Suprapubic skin (tissue), 3 donors: ENCODE measurements at regions not wholly inside any gene's neighbourhood (a gene's known extent, or its start where the extent isn't known, plus 50 kb on each side); places are given as distances from the start of the nearest gene placed in this dataset.

Experiments used
- POLR2AphosphoS5 ChIP-seq, 3 donors: sonication (generic); formaldehyde crosslinking; IDR thresholded peaks; one replicate each; pipeline ENCODE4 v1.6.1; 2017; ENCODE audit warnings: antibody characterized with exemption in 3 of 3
- TF ChIP-seq, protein P1 (sequence below), 2 donors: fragments of 200-600 bp in 1 of 2; fragments of 450-650 bp in 1 of 2; sonication (generic) in 1 of 2; IDR thresholded peaks; one replicate each; pipeline ENCODE4 v1.5.1; 2016 to 2019; ENCODE audit warnings: antibody characterized with exemption in 2 of 2, mild to moderate bottlenecking in 1 of 2, moderate library complexity in 1 of 2

DNA sequence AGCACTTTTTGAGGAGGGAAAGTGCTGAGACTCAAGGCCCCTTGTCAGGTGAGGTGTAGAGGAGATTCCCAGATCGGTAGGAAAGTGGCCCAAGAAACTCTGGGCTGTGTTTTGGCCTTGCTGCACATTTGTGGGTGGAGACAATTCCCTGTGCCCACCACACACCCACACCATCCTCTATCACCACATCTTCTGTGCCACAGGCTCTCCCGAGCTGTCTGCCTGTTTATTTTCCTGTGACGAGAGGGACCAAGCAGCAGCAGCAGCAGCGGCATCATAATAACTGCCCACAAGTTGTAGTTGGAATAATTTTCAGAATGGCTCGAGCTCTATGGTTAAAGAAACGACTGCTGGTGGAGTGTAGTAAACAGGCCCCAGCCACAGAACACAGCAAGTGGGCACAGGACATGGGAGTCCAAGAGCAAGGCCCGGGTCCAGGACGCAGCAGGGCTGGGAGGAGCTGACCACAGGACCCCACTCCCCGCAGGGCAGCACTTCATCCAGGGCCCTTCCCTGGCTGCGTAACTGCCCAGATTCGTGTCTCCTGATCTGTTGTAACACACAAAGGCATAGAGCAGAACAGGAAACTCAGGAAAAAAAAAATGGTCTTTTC is 55.6 kb upstream of the BCL2L14 start:
- TF ChIP-seq, protein P1, sequence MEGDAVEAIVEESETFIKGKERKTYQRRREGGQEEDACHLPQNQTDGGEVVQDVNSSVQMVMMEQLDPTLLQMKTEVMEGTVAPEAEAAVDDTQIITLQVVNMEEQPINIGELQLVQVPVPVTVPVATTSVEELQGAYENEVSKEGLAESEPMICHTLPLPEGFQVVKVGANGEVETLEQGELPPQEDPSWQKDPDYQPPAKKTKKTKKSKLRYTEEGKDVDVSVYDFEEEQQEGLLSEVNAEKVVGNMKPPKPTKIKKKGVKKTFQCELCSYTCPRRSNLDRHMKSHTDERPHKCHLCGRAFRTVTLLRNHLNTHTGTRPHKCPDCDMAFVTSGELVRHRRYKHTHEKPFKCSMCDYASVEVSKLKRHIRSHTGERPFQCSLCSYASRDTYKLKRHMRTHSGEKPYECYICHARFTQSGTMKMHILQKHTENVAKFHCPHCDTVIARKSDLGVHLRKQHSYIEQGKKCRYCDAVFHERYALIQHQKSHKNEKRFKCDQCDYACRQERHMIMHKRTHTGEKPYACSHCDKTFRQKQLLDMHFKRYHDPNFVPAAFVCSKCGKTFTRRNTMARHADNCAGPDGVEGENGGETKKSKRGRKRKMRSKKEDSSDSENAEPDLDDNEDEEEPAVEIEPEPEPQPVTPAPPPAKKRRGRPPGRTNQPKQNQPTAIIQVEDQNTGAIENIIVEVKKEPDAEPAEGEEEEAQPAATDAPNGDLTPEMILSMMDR (IDR thresholded peaks at IDR 0.05), result no peak
- no peak for TF ChIP-seq POLR2AphosphoS5 (IDR thresholded peaks at IDR 0.05)
